Neutrophil (primary cell): ENCODE measurements at regions not wholly inside any gene's neighbourhood (a gene's known extent, or its start where the extent isn't known, plus 50 kb on each side); places are given as distances from the start of the nearest gene placed in this dataset.

Source experiments
- H3K27ac ChIP-seq: fragments of 200-600 bp; sonication (generic); 2 replicates; pipeline ENCODE4 v1.5.1; 2016; ENCODE audit warnings: mild to moderate bottlenecking, moderate library complexity
- H3K27me3 ChIP-seq: fragments of 200-600 bp; sonication (generic); 2 replicates; pipeline ENCODE4 v1.6.0; 2016; ENCODE audit warnings: mild to moderate bottlenecking
- H3K36me3 ChIP-seq: fragments of 200-600 bp; sonication (generic); 2 replicates; pipeline ENCODE4 v1.5.1; 2017
- H3K4me1 ChIP-seq, 2 experiments: fragments of 200-600 bp in 1 of 2; sonication (generic) in 1 of 2; 1 replicate in 1 of 2; 2 replicates in 1 of 2; pipeline versions ENCODE4 v1.5.1 to v1.6.1; 2013 to 2016; ENCODE audit warnings: low read depth in 1 of 2, low read length in 1 of 2, mild to moderate bottlenecking in 1 of 2, moderate library complexity in 1 of 2; ENCODE audit not compliant: control insufficient read depth in 1 of 2, insufficient read depth in 1 of 2
- H3K4me3 ChIP-seq, 2 experiments: fragments of 200-600 bp in 1 of 2; sonication (generic) in 1 of 2; 1 replicate in 1 of 2; 2 replicates in 1 of 2; pipeline ENCODE4 v1.5.1; 2013 to 2016; ENCODE audit warnings: low read depth in 1 of 2, low read length in 1 of 2, mild to moderate bottlenecking in 1 of 2, moderate library complexity in 1 of 2
- H3K9me3 ChIP-seq: fragments of 200-600 bp; sonication (generic); 2 replicates; pipeline ENCODE4 v1.5.1; 2016
- CTCF ChIP-seq: fragments of 200-600 bp; sonication (generic); IDR thresholded peaks from 2 replicates; pipeline ENCODE4 v1.5.1; 2016; ENCODE audit warnings: antibody characterized with exemption

GRCh38 chr7:27344471-27344870 lies 101.9 kb downstream of the EVX1 start:
- Histone ChIP-seq H3K36me3 (no peaks in the 10 kb centered on the region), H3K27me3 (peaks cover 4% of the 10 kb centered on the region), H3K9me3 (no peaks in the 10 kb centered on the region), H3K27ac (no peak overlapping the region), H3K4me3 (no peak overlapping the region), H3K4me1 (no peaks in the 10 kb centered on the region)
- no peak for TF ChIP-seq CTCF

DNA sequence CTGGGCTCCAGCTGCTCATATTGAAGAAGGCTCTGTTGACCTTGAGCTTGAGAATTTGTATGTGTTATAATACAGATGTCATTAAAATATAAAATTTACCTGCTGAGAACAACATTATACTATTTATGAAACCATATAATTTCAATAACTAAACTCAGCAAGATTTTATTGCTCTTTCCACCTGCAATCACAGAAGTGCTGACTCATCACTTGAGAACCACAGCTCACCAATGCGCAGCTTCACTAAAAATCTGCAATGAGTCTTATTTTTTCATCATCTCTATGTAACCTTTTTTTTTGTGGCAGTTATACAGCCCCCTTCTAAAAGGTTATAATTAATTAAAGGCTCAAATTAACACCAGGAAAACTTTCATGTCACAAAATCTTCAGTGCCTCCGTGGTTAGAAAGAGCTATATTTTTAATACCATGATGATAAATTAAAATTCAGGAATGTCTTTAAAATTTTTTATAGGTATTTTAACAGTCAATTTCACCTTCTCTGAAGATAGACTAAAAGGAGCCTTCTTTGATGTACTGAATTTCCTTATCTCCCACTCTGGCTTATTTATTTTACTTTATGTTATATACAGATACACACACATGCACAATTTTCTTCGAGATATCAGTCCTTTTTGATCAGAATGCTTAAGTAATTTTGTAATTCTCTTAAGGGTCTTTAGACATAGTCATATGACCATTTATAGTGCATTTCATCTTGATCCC lies 102.7 kb downstream of the EVX1 start:
- Histone ChIP-seq H3K4me1 (no peaks in the 10 kb centered on the region), H3K27ac (no peak overlapping the region), H3K9me3 (no peaks in the 10 kb centered on the region), H3K27me3 (peaks cover 7% of the 10 kb centered on the region), H3K36me3 (no peaks in the 10 kb centered on the region), H3K4me3 (no peak overlapping the region)
- no peak for TF ChIP-seq CTCF

DNA sequence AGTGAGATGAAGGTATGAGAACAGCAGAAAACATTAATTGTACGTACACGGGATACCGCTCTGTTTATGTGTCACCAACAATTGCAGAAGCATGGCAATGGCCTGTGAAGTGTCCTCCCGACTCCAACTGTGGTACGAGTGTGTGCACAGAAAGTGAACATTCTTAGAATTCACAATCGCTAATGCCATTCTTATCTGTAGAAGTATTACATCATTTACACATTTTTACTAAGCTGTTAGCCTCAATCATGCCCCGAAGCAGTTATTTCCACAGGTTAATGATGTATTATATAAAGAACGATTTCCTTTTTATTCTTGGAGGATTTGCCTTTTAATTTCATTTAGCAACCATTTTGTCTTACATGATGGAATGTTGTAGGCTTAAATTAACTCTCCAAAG lies 103.4 kb downstream of the EVX1 start:
- H3K27me3 ChIP-seq: peaks cover 10% of the 10 kb centered on the region
- no peaks in the 10 kb centered on the region for H3K4me1 ChIP-seq
- no peak for TF ChIP-seq CTCF
- no peaks in the 10 kb centered on the region for H3K36me3 ChIP-seq
- no peaks in the 10 kb centered on the region for H3K9me3 ChIP-seq
- no peak overlapping the region for H3K4me3 ChIP-seq
- H3K27ac ChIP-seq: no peak overlapping the region

DNA sequence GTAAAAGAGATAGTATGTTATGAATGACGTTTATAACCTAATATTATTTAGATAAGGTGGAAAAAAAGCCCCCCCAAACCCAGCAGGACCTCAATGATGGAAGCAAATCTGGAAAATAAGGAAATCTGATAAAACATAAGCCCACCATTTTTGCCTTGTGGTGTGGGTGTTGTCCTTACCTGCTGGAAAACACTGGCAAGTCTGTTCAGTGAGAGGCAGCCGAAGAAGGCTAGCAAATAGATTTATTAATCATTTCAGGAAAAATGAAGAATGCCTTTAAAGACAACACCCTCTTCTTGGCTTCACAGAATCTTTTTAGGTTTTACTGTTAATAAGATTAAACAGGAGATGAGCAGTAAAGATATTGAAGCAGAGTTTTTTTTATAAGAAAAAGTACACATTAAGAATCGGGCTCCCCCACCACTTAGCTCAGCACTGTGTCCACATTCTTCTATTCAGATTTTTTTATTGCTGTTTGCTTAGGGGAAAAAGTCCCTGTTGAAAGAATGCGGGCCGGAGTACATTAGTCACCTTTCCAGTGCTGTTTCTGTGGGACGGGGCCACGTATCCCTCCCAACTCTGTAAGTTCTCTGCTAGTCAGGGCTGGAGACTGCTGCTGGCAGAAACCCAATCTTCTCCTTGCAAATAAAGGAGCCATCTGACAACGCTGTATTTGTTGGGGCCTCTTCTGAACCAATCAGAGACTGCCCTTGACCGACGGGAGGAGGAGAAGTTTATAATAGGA lies 104.1 kb downstream of the EVX1 start:
- peaks cover 17% of the 10 kb centered on the region for H3K27me3 ChIP-seq
- no peak for TF ChIP-seq CTCF
- no peak overlapping the region for H3K4me3 ChIP-seq
- no peaks in the 10 kb centered on the region for H3K4me1 ChIP-seq
- H3K27ac ChIP-seq: no peak overlapping the region
- no peaks in the 10 kb centered on the region for H3K36me3 ChIP-seq
- H3K9me3 ChIP-seq: no peaks in the 10 kb centered on the region

DNA sequence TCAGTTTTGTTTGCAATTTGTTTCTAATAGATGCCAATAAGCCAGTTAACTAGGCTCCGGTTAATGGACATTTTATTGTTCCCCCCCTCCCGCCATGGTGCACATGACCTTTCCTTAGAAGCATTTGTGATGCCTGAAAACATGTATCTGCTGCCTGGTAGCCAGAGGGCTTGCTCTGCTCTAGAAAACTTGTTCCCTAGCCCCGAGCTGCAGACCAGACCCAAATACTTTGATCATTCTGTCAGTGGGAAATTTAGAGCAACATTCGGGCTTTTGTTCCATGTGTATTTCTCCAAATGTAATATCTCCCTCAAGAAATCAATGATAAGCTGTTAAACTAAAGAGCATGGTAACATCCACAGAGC lies 104.7 kb downstream of the EVX1 start:
- no peak for TF ChIP-seq CTCF
- H3K4me3 ChIP-seq: no peak overlapping the region
- H3K27me3 ChIP-seq: peaks cover 19% of the 10 kb centered on the region
- H3K9me3 ChIP-seq: no peaks in the 10 kb centered on the region
- no peak overlapping the region for H3K27ac ChIP-seq
- H3K4me1 ChIP-seq: no peaks in the 10 kb centered on the region
- H3K36me3 ChIP-seq: no peaks in the 10 kb centered on the region
